Stomach (tissue), 4 donors: ENCODE measurements at regions not wholly inside any gene's neighbourhood (a gene's known extent, or its start where the extent isn't known, plus 50 kb on each side); places are given as distances from the start of the nearest gene placed in this dataset.

Experiments used
- CTCF ChIP-seq, 7 experiments: fragments of 450-650 bp in 4 of 7; fragments of 200-600 bp in 3 of 7; sonication (generic) in 3 of 7; IDR thresholded peaks; one replicate each; pipeline ENCODE4 v1.5.1; 2016 to 2019; ENCODE audit warnings: antibody characterized with exemption in 7 of 7, control low read depth in 2 of 7, mild to moderate bottlenecking in 1 of 7
- POLR2AphosphoS5 ChIP-seq, 3 donors: sonication (generic); formaldehyde crosslinking; IDR thresholded peaks; one replicate each; pipeline ENCODE4 v1.6.1; 2016; ENCODE audit warnings: antibody characterized with exemption in 3 of 3

- TF ChIP-seq POLR2AphosphoS5 (IDR thresholded peaks at IDR 0.05) (no peak), CTCF (IDR thresholded peaks at IDR 0.05) (no peak)
Observed at GRCh38 chr1:190738317-190738716, 260.7 kb upstream of the BRINP3 start.
